HG02642 (cell line): ENCODE measurements at regions not wholly inside any gene's neighbourhood (a gene's known extent, or its start where the extent isn't known, plus 50 kb on each side); places are given as distances from the start of the nearest gene placed in this dataset.
"Not testable (repeated sequence)": the region's sequence is repeated elsewhere in the genome, so short reads cannot be mapped to it uniquely, and the experiment has no call there.

Source experiments
- ATAC-seq: cut with Tn5 transposase; IDR thresholded peaks from one replicate; pipeline ENCODE4 v1.9.1; 2021; ENCODE audit warnings: mild to moderate bottlenecking; ENCODE audit not compliant: unreplicated experiment, poor library complexity

- no peak for ATAC-seq
These were observed 965.2 kb upstream of the FANCL start for GRCh38 chr2:59206361-59206760.

DNA sequence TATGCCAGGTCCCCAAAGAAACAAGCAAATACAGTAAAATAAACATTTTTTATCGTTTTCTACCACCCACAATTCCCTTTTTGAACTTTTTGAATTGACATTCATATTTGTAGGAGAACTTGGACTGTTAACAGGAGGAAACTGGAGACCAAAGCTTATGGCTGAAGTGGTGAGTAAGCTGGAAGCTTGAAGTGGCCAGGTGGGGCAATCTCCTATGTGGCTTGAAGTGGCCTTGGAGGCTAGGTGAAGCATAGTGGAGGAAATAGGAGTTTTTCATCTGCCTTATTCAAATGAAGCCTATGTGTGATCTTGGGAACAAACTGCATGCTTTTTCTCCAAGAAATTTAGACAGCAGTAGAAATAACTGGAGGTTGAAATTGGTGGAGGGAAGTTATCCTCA, 962.9 kb upstream of the FANCL start:
- no peak for ATAC-seq

DNA sequence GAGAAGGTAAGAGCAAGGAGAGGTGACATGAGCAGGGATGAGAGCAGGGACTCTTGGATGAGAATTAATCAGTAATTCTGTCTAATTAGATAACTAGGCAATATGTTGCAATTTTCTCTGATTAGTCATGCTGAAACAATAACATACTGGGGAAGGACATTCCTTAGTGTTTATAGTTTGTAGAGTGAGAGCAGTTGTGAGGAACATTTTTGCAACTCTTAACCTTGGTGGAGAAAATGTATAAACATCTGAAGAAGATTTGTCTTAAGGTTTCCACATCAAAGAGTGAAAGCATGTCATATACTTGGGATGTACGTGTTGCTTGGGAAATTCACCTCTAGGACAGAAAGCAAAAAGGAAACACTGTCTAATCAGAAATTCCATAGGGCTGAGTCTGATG, 955.4 kb upstream of the FANCL start:
- ATAC-seq, result no peak

DNA sequence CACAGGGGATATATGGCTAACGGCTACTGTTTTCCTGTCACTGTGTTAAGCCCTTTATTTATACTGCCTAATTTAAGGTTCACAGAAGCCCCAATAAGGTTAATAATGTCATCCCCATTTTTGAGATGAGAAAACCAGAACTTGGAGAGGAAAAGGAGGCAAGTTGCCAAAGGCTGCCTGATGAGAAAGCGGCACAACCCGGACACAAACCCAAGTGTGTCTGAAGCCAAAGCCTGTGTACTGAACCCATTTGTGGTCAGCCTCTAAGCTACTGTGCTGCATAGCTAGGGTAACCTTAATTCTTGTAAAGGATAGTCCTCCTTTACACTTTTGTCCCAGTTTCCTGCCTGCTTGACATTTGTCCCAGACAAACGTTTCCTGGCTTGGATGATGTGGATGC, 954.7 kb upstream of the FANCL start:
- ATAC-seq, result no peak

- ATAC-seq, result no peak
These were observed 950.7 kb upstream of the FANCL start for GRCh38 chr2:59191781-59192180.

DNA sequence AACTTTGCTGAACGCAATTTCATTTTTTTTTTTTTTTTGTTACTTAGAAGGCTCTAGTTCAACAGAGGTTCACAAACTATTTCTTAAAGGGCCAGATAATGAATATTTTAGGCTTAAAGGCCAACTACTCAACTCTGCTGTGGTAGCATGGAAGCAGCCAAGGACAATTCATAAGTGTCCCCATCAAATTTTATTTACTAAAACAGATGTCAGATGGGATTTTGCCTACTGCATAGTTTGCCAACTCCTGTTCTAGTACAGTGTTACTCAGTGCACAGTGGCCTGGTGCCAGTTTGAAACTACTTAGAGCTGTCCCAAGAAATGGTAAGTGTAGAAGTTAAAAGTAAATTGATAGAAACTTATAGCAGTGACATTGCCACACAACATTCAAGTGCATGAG, 949.4 kb upstream of the FANCL start:
- no peak for ATAC-seq

DNA sequence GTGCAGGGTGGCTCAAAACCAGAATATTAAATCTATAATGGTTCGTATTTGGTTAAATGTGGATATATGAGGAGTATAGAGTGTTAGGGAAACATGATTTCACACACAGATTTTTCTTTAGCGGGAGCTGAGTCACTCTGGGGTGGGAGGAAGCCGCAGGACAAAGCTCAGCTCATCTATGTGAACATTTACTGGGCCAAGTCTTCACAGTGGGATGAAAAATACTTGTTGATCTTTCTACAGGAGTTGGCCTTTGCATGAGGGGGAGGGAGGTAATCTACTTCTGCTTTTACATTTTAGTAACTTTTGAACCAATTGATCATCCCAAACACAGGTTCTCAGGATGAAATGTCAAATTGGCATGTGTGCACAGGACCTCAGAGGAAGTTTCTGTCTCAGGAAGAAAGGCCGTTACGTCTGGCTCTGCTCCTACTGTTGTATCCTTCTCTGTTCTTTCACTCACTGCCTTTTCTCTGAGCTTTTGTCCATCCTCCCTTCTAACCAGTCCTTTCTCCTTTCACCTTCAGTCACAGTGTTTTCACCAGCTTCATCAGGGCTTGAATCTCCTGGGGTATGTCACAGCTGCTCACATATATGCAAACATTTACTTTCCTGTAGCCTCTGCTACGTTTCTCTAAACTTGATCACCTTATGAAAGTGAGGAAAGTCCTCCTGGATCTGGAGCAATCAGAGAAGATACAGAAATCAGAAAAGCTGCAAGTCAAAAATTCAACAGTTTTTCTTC, 943.3 kb upstream of the FANCL start:
- no peak for ATAC-seq

DNA sequence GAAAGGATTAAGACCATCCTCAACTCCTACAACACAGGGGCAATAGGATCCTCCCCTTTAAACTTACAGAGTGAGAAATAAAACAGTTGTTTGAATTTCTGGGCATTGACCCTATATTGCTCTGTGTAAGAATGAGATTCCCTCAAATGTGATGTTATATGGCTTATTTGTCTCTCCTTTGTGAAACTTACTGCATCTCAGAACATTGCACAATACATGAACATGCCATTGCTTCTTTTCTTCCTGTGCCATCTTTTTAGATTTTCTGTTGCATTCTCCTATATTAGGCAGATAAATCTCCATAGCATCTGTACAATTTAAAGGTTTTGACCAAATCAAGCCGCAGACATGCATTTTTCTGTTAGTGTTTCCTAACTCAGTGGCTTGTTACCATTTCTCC, 941.9 kb upstream of the FANCL start:
- no peak for ATAC-seq

- peak; percentile 67 for ATAC-seq
These were observed 941.1 kb upstream of the FANCL start for GRCh38 chr2:59182249-59182648.

DNA sequence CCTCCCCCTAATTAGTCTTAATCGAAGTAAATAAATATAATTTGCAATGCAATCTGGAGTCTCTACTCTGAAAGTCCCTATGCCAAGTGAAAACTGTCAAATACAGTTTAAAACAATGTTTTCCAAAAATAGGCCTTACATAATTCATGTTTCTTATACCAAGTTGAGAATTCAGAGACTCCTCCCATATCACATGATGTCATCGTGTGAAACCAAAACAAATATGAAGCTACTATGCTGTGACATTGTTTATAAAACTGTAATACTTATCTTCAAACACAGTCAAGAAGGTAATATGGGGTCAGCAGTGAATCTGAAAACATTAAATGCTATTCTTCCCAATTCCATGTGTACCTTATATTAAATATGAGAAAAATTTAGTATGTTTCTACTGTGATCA, 940.2 kb upstream of the FANCL start:
- ATAC-seq, result no peak

GRCh38 chr2:59180621-59181020, 939.5 kb upstream of the FANCL start:
- ATAC-seq, result no peak

GRCh38 chr2:59180111-59180510, 939.0 kb upstream of the FANCL start:
- ATAC-seq, result no peak

- no peak for ATAC-seq
These were observed 936.6 kb upstream of the FANCL start for GRCh38 chr2:59177748-59178147.

GRCh38 chr2:59176737-59177136, 935.6 kb upstream of the FANCL start:
- no peak for ATAC-seq

DNA sequence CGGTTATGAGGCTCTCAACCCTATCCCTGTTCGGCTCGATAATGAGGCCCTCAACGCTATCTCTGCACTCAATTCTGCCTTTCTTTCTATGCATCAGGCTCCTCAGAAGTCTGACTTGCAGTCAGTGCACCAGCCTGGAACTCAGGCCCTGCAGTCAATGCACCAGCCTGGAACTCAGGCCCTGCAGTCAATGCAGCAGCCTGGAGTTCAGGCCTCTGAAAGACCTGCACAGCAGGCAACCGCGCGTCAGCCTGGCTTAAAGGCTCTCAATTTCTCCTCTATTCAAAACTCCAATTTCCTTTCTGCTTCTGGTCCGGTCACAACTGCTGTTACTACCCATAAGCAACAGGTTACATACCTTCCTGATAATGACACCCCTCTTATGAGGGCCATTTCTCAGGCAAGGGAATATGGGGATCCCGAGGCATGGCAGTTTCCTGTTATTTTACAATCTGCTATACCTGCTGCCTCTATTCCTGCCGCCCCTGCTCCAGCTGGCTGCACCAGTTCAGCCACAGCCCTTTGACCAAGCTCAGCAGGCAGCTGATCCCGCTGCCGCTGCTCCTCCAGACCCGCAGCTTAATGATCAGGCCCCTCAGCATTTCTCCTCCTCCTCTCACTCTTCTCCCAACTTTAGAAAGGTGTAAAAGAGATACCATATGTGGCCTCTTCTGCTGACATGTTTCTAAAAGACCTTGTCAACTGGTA, 933.6 kb upstream of the FANCL start:
- no peak for ATAC-seq

DNA sequence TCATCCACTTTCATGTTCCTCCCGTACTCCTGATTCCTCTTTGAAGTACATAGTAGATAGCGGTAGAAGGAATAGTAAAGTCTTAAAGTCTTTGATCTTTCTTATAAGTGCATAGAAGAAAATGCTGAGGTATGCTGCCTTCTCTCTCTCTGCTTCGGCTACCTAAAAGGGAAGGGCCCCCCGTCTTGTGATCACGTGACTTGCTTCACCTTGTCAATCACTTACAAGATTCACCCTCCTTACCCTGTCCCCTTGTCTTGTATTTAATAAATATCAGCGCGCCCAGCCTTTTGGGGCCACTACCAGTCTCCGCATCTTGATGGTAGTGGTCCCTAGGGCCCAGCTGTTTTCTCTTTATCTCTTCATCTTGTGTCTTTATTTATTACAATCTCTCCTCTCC, 932.2 kb upstream of the FANCL start:
- ATAC-seq, result no peak

DNA sequence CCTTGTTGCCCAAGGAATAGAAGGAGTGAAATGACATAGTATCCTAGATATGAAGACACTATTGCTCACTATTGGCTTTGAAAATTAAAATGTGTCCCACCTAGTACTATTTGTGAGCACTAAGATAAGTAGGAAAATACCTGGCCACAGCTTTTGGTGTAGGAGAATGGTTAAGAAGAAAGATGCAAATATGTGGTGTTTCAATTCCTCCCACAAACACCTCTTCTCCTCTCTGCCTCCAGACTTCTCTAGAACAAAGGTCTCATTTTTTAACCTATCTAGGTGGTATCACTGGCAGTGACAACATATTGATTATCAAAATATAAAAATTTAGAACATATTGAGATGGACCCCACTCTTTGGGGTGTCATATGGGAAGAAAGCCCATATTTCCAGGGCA, 929.9 kb upstream of the FANCL start:
- ATAC-seq, result peak; percentile 75

DNA sequence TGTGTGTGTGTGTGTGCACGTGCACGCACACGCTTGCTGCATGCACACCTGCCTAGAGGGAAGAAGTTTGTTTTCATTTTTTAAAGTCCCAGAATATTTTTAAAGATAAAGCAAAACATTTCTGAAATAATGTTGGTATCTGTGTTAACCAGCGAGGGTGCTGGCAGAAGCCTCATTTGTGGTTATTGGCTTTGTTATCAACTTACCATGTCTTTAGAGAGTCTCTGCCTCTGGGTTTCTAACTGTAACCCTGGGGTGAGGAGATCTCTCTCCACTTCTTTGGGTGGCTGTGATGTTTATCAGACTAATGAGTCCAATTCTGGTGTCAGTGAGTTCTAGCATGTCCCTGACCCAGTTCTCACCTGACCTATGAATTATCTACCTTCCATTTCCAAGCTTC, 927.6 kb upstream of the FANCL start:
- no peak for ATAC-seq

DNA sequence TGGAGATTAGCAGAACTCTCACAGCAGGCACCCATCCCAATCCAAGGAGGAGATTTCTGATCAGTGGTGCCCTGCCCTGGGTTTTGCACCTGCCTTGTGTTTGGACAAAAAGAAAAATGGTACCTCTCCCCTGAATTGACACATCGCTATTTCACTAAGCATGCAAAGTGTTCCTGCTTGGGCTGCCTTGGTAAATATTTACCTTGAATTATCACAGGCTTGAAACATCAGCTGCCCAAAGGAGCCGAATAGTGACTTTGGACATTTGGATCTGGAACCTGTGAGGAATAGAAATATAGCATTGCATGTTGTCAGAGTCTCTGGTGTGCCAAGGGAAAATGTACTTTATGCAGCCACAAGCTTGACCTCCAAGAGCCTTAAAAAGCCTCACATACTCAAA, 926.4 kb upstream of the FANCL start:
- ATAC-seq, result no peak

GRCh38 chr2:59157908-59158307, 916.8 kb upstream of the FANCL start:
- ATAC-seq, result not testable (repeated sequence)

DNA sequence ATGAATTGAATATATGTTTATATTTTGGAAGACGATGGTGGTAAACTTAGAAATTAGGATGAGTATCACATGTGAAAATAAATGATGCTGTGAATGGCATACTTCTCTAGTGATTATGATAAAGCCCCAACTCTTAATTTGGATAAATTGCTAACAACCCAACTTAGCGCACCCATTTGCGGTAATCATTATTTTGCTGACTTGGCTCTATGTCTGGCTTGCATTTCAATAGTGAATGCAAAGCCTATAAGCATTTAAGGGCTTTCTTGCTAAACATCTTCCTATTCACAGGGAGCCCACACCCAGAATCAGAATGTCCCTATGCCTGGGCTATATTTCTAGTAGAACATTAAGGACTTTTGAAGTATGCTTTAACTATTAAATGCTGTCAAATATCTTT, 910.7 kb upstream of the FANCL start:
- no peak for ATAC-seq

DNA sequence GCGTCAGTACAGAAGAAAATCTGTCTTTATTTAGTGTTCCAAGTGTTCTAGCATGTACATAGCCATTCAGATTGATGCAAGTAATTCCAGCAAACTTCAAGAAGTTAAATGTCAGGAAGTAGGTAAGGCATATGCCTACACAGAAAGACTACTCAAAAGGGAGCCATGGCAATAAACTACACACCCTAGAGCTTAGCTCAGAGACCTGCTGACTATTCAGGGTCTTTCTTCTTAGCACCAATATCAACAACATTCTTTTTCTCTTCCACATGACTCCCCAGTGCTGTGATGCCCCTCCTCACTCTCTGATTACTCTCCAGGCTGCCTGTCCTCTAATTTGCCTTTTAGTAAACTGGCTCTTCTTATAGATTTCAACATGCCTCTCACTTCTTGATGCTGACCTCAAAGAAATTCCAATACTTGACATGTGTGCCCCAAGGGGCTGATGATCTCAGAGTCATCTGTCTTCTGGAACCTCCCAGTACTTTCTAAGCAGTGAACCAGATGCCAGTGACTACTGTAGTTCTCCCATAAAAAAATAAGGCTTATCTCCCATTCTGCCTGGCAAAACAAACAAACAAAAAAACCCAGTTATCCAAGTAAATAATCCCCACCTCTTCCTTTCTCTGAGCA, 909.2 kb upstream of the FANCL start:
- no peak for ATAC-seq
